Mesendoderm (in vitro differentiated cells): ENCODE measurements at regions not wholly inside any gene's neighbourhood (a gene's known extent, or its start where the extent isn't known, plus 50 kb on each side); places are given as distances from the start of the nearest gene placed in this dataset.

Source experiments
- DNase-seq: peaks from one replicate; pipeline ENCODE4 v3.0.0; 2013
- H2AK5ac ChIP-seq: 2 replicates; pipeline ENCODE4 v1.6.1; 2013; ENCODE audit warnings: low read length, inconsistent platforms
- H2BK120ac ChIP-seq: 2 replicates; pipeline ENCODE4 v1.6.1; 2013; ENCODE audit warnings: low read depth, mild to moderate bottlenecking, low read length, moderate library complexity, mixed read lengths
- H2BK15ac ChIP-seq: replicated peaks from 2 replicates; pipeline ENCODE4 v1.6.1; 2013; ENCODE audit warnings: low read depth, mild to moderate bottlenecking, moderate library complexity
- H2BK5ac ChIP-seq: 2 replicates; pipeline ENCODE4 v1.6.1; 2013; ENCODE audit warnings: low read length, inconsistent platforms
- H3K18ac ChIP-seq: 2 replicates; pipeline ENCODE4 v1.6.1; 2013; ENCODE audit warnings: mild to moderate bottlenecking, low read length, mixed read lengths
- H3K23ac ChIP-seq: one replicate; pipeline ENCODE4 v1.6.1; 2013; ENCODE audit warnings: low read length
- H3K27ac ChIP-seq: 2 replicates; pipeline ENCODE4 v1.5.1; 2013; ENCODE audit warnings: low read depth, mild to moderate bottlenecking, inconsistent platforms, low read length, moderate library complexity
- H3K27me3 ChIP-seq: 2 replicates; pipeline ENCODE4 v1.6.1; 2013; ENCODE audit warnings: low read length, control low read depth, mild to moderate bottlenecking, inconsistent platforms; ENCODE audit not compliant: insufficient read depth, poor library complexity
- H3K36me3 ChIP-seq: 2 replicates; pipeline ENCODE4 v1.6.1; 2013; ENCODE audit warnings: low read length, inconsistent platforms; ENCODE audit not compliant: control insufficient read depth, insufficient read depth
- H3K4ac ChIP-seq: one replicate; pipeline ENCODE4 v1.6.1; 2013; ENCODE audit warnings: low read depth, mild to moderate bottlenecking, low read length, moderate library complexity
- H3K4me1 ChIP-seq: 2 replicates; pipeline ENCODE4 v1.6.1; 2013; ENCODE audit warnings: low read depth, low read length, inconsistent platforms; ENCODE audit not compliant: control insufficient read depth
- H3K4me2 ChIP-seq: 2 replicates; pipeline ENCODE4 v1.6.1; 2013; ENCODE audit warnings: low read length
- H3K4me3 ChIP-seq: 2 replicates; pipeline ENCODE4 v1.5.1; 2013; ENCODE audit warnings: mild to moderate bottlenecking, low read length
- H3K56ac ChIP-seq: one replicate; pipeline ENCODE4 v1.6.1; 2013; ENCODE audit warnings: low read length
- H3K79me1 ChIP-seq: 2 replicates; pipeline ENCODE4 v1.6.1; 2013; ENCODE audit warnings: low read length, inconsistent platforms
- H3K79me2 ChIP-seq: 2 replicates; pipeline ENCODE4 v1.6.1; 2013; ENCODE audit warnings: mild to moderate bottlenecking, low read length; ENCODE audit not compliant: control insufficient read depth, insufficient read depth
- H3K9ac ChIP-seq: 2 replicates; pipeline ENCODE4 v1.6.1; 2013; ENCODE audit warnings: low read length, inconsistent platforms
- H4K5ac ChIP-seq: one replicate; pipeline ENCODE4 v1.6.1; 2013; ENCODE audit warnings: low read length
- H4K8ac ChIP-seq: one replicate; pipeline ENCODE4 v1.6.1; 2013; ENCODE audit warnings: low read depth, mild to moderate bottlenecking, control low read depth, low read length, moderate library complexity
- WGBS: extraction: QIAGEN DNeasy Blood & Tissue Kit; methylation state at CpG from one replicate; pipeline ENCODE4 v1.1.7; 2013; ENCODE audit warnings: low lambda C conversion rate, missing lambda C conversion rate; ENCODE audit not compliant: insufficient coverage; ENCODE audit errors: extremely low coverage; 5-methylcytosine and 5-hydroxymethylcytosine counted together

GRCh38 chr5:63687854-63688516 lies 274.3 kb downstream of the HTR1A start:
- Histone ChIP-seq H3K9ac (no peak overlapping the region), H3K23ac (no peak overlapping the region), H3K18ac (no peak overlapping the region), H2BK5ac (no peak overlapping the region), H4K5ac (no peak overlapping the region), H3K27ac (no peak overlapping the region), H3K4me1 (no peaks in the 10 kb centered on the region), H3K36me3 (no peaks in the 10 kb centered on the region), H3K4ac (no peak overlapping the region), H4K8ac (no peak overlapping the region), H3K79me1 (no peaks in the 10 kb centered on the region), H2AK5ac (no peak overlapping the region), H3K27me3 (no peaks in the 10 kb centered on the region), H3K79me2 (no peaks in the 10 kb centered on the region), H2BK120ac (no peak overlapping the region), H3K4me3 (no peak overlapping the region), H3K56ac (no peak overlapping the region), H3K4me2 (no peak overlapping the region), H2BK15ac (no peak overlapping the region)
- DNase-seq, result no peak
- WGBS, result no CpG with 5 or more reads among the region's 6 CpGs

- H4K5ac ChIP-seq, result no peak overlapping the region
- WGBS, result no CpG with 5 or more reads among the region's 5 CpGs
- no peaks in the 10 kb centered on the region for H3K27me3 ChIP-seq
- no peak overlapping the region for H3K23ac ChIP-seq
- H3K4me2 ChIP-seq, result no peak overlapping the region
- H3K9ac ChIP-seq, result no peak overlapping the region
- no peaks in the 10 kb centered on the region for H3K79me2 ChIP-seq
- H3K27ac ChIP-seq, result no peak overlapping the region
- H2BK5ac ChIP-seq, result no peak overlapping the region
- no peaks in the 10 kb centered on the region for H3K36me3 ChIP-seq
- H3K4ac ChIP-seq, result no peak overlapping the region
- no peak for DNase-seq
- H2BK15ac ChIP-seq, result no peak overlapping the region
- no peaks in the 10 kb centered on the region for H3K79me1 ChIP-seq
- no peak overlapping the region for H3K18ac ChIP-seq
- no peak overlapping the region for H4K8ac ChIP-seq
- no peak overlapping the region for H2AK5ac ChIP-seq
- no peak overlapping the region for H3K56ac ChIP-seq
- no peaks in the 10 kb centered on the region for H3K4me1 ChIP-seq
- H3K4me3 ChIP-seq, result no peak overlapping the region
- no peak overlapping the region for H2BK120ac ChIP-seq
Observed at GRCh38 chr5:63686938-63687337, 275.3 kb downstream of the HTR1A start.

DNA sequence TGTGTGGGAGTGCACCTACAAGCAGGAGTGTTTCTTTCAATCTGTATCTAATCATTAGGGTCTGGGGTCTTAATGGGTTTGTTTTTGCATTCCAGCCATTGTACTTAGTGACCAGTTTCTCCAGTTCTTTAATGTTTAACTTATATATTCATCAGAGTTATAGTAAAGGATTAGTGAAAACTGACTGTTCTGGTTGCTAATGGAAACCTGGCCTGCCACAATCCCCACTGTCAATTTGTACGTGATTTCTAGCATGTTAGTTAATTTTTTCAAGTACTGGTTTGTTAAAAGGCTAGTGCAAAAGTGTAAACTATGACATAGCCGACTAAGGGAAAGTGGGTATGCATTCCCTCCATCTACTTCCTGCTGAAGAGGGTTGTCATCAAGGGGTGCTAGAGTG lies 276.1 kb downstream of the HTR1A start:
- Histone ChIP-seq H3K4me3 (no peak overlapping the region), H2AK5ac (no peak overlapping the region), H4K5ac (no peak overlapping the region), H3K18ac (no peak overlapping the region), H3K27me3 (no peaks in the 10 kb centered on the region), H3K4me2 (no peak overlapping the region), H3K4ac (no peak overlapping the region), H3K4me1 (no peaks in the 10 kb centered on the region), H3K56ac (no peak overlapping the region), H3K36me3 (no peaks in the 10 kb centered on the region), H3K79me1 (no peaks in the 10 kb centered on the region), H3K27ac (no peak overlapping the region), H3K9ac (no peak overlapping the region), H2BK15ac (no peak overlapping the region), H3K79me2 (no peaks in the 10 kb centered on the region), H2BK5ac (no peak overlapping the region), H2BK120ac (no peak overlapping the region), H3K23ac (no peak overlapping the region), H4K8ac (no peak overlapping the region)
- no peak for DNase-seq
- no CpG with 5 or more reads among the region's 2 CpGs for whole genome bisulfite sequencing

- H3K27ac ChIP-seq, result no peak overlapping the region
- H3K9ac ChIP-seq, result no peak overlapping the region
- no peaks in the 10 kb centered on the region for H3K36me3 ChIP-seq
- H3K79me1 ChIP-seq, result no peaks in the 10 kb centered on the region
- H2BK15ac ChIP-seq, result no peak overlapping the region
- H3K4me3 ChIP-seq, result no peak overlapping the region
- H3K79me2 ChIP-seq, result no peaks in the 10 kb centered on the region
- H3K56ac ChIP-seq, result no peak overlapping the region
- no peak overlapping the region for H2BK5ac ChIP-seq
- DNase-seq, result peak; percentile 6
- H4K5ac ChIP-seq, result no peak overlapping the region
- H3K18ac ChIP-seq, result no peak overlapping the region
- no peak overlapping the region for H2BK120ac ChIP-seq
- H3K4me1 ChIP-seq, result no peaks in the 10 kb centered on the region
- H4K8ac ChIP-seq, result no peak overlapping the region
- H3K23ac ChIP-seq, result no peak overlapping the region
- H2AK5ac ChIP-seq, result no peak overlapping the region
- H3K4ac ChIP-seq, result no peak overlapping the region
- H3K27me3 ChIP-seq, result no peaks in the 10 kb centered on the region
- H3K4me2 ChIP-seq, result no peak overlapping the region
Observed at GRCh38 chr5:63685454-63685853, 276.8 kb downstream of the HTR1A start.

- Histone ChIP-seq H3K79me1 (no peaks in the 10 kb centered on the region), H4K8ac (no peak overlapping the region), H2BK5ac (no peak overlapping the region), H3K56ac (no peak overlapping the region), H2AK5ac (no peak overlapping the region), H3K27me3 (no peaks in the 10 kb centered on the region), H3K4me3 (no peak overlapping the region), H3K23ac (no peak overlapping the region), H3K36me3 (no peaks in the 10 kb centered on the region), H3K4me1 (no peaks in the 10 kb centered on the region), H3K79me2 (no peaks in the 10 kb centered on the region), H3K27ac (no peak overlapping the region), H3K9ac (no peak overlapping the region), H4K5ac (no peak overlapping the region), H3K18ac (no peak overlapping the region), H2BK15ac (no peak overlapping the region), H2BK120ac (no peak overlapping the region), H3K4ac (no peak overlapping the region), H3K4me2 (no peak overlapping the region)
- no peak for DNase-seq
- no CpG with 5 or more reads among the region's 3 CpGs for WGBS
Observed at GRCh38 chr5:63674881-63675280, 287.4 kb downstream of the HTR1A start.

DNA sequence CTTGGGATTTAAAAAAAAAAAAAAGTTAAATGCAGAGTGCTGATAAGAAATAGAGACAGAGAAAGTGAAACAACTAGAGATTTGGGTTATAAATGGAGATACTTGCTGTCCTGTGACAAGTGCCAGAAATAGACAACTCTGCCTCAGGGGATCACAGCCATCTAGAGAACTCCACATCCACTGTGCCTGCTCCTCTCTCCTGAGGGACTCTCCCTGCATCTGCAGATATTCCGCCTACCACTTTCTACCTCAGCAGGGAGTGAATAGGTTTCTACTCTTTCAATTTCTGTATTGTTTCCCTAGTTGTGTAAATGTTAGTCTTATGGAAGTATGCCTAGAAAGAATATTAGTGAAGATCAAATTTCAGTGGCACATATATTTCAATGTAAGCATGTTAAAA lies 307.2 kb downstream of the HTR1A start:
- H2BK120ac ChIP-seq, result no peak overlapping the region
- no peaks in the 10 kb centered on the region for H3K4me1 ChIP-seq
- no peak overlapping the region for H3K23ac ChIP-seq
- H3K79me2 ChIP-seq, result no peaks in the 10 kb centered on the region
- DNase-seq, result no peak
- WGBS, result no CpG with 5 or more reads among the region's 1 CpG
- H3K27ac ChIP-seq, result no peak overlapping the region
- no peak overlapping the region for H3K4me2 ChIP-seq
- H3K27me3 ChIP-seq, result no peaks in the 10 kb centered on the region
- H2BK15ac ChIP-seq, result no peak overlapping the region
- no peak overlapping the region for H4K5ac ChIP-seq
- H3K79me1 ChIP-seq, result no peaks in the 10 kb centered on the region
- no peak overlapping the region for H4K8ac ChIP-seq
- no peak overlapping the region for H2BK5ac ChIP-seq
- no peaks in the 10 kb centered on the region for H3K36me3 ChIP-seq
- no peak overlapping the region for H3K4ac ChIP-seq
- H3K4me3 ChIP-seq, result no peak overlapping the region
- H3K9ac ChIP-seq, result no peak overlapping the region
- no peak overlapping the region for H3K18ac ChIP-seq
- no peak overlapping the region for H3K56ac ChIP-seq
- no peak overlapping the region for H2AK5ac ChIP-seq
